ENCODE measurements at regions not wholly inside any gene's neighbourhood (a gene's known extent, or its start where the extent isn't known, plus 50 kb on each side); places are given as distances from the start of the nearest gene placed in this dataset.

- no peaks in the 10 kb centered on the region for H3K4me1 ChIP-seq (ENCODE audit: control insufficient read depth, insufficient read depth, low read length, poor library complexity, severe bottlenecking)
- no peaks in the 10 kb centered on the region for H3K36me3 ChIP-seq (ENCODE audit: control insufficient read depth, insufficient read depth, low read length)
- H3K27me3 ChIP-seq (replicated peaks; ENCODE audit: control insufficient read depth, insufficient read depth, low read length, poor library complexity, severe bottlenecking) = no peaks in the 10 kb centered on the region
- no peak overlapping the region for H3K27ac ChIP-seq (ENCODE audit: insufficient read depth, low read length, poor library complexity, severe bottlenecking)
- DNase-seq = no peak
- H3K4me3 ChIP-seq (ENCODE audit: insufficient read depth, low read depth, low read length, poor library complexity, severe bottlenecking) = no peak overlapping the region
- H3K9me3 ChIP-seq (ENCODE audit: control insufficient read depth, low read length) = no peaks in the 10 kb centered on the region
Observed at GRCh38 chr17:77905266-77905665, 53.2 kb upstream of the TNRC6C start.

GRCh38 chr17:77905766-77906165 is 52.7 kb upstream of the TNRC6C start:
- no peaks in the 10 kb centered on the region for H3K36me3 ChIP-seq (ENCODE audit: control insufficient read depth, insufficient read depth, low read length)
- H3K9me3 ChIP-seq (ENCODE audit: control insufficient read depth, low read length) = no peaks in the 10 kb centered on the region
- H3K4me3 ChIP-seq (ENCODE audit: insufficient read depth, low read depth, low read length, poor library complexity, severe bottlenecking) = no peak overlapping the region
- no peaks in the 10 kb centered on the region for H3K4me1 ChIP-seq (ENCODE audit: control insufficient read depth, insufficient read depth, low read length, poor library complexity, severe bottlenecking)
- H3K27ac ChIP-seq (ENCODE audit: insufficient read depth, low read length, poor library complexity, severe bottlenecking) = no peak overlapping the region
- DNase-seq = no peak
- H3K27me3 ChIP-seq (replicated peaks; ENCODE audit: control insufficient read depth, insufficient read depth, low read length, poor library complexity, severe bottlenecking) = no peaks in the 10 kb centered on the region

GRCh38 chr17:77906377-77906871 is 52.1 kb upstream of the TNRC6C start:
- no peaks in the 10 kb centered on the region for H3K27me3 ChIP-seq (replicated peaks; ENCODE audit: control insufficient read depth, insufficient read depth, low read length, poor library complexity, severe bottlenecking)
- H3K36me3 ChIP-seq (ENCODE audit: control insufficient read depth, insufficient read depth, low read length) = no peaks in the 10 kb centered on the region
- no peaks in the 10 kb centered on the region for H3K4me1 ChIP-seq (ENCODE audit: control insufficient read depth, insufficient read depth, low read length, poor library complexity, severe bottlenecking)
- no peak for DNase-seq
- no peak overlapping the region for H3K4me3 ChIP-seq (ENCODE audit: insufficient read depth, low read depth, low read length, poor library complexity, severe bottlenecking)
- H3K27ac ChIP-seq (ENCODE audit: insufficient read depth, low read length, poor library complexity, severe bottlenecking) = no peak overlapping the region
- no peaks in the 10 kb centered on the region for H3K9me3 ChIP-seq (ENCODE audit: control insufficient read depth, low read length)

- no peak for DNase-seq
- Histone ChIP-seq H3K27me3 (replicated peaks; ENCODE audit: control insufficient read depth, insufficient read depth, low read length, poor library complexity, severe bottlenecking) (no peaks in the 10 kb centered on the region), H3K4me3 (ENCODE audit: insufficient read depth, low read depth, low read length, poor library complexity, severe bottlenecking) (no peak overlapping the region), H3K36me3 (ENCODE audit: control insufficient read depth, insufficient read depth, low read length) (no peaks in the 10 kb centered on the region), H3K9me3 (ENCODE audit: control insufficient read depth, low read length) (no peaks in the 10 kb centered on the region), H3K27ac (ENCODE audit: insufficient read depth, low read length, poor library complexity, severe bottlenecking) (no peak overlapping the region), H3K4me1 (ENCODE audit: control insufficient read depth, insufficient read depth, low read length, poor library complexity, severe bottlenecking) (no peaks in the 10 kb centered on the region)
Observed at GRCh38 chr17:77907497-77908461, 50.7 kb upstream of the TNRC6C start.

GRCh38 chr17:77908501-77908900 is 50.0 kb upstream of the TNRC6C start:
- H3K27me3 ChIP-seq (replicated peaks; ENCODE audit: control insufficient read depth, insufficient read depth, low read length, poor library complexity, severe bottlenecking) = no peaks in the 10 kb centered on the region
- no peaks in the 10 kb centered on the region for H3K4me1 ChIP-seq (ENCODE audit: control insufficient read depth, insufficient read depth, low read length, poor library complexity, severe bottlenecking)
- H3K27ac ChIP-seq (ENCODE audit: insufficient read depth, low read length, poor library complexity, severe bottlenecking) = no peak overlapping the region
- H3K36me3 ChIP-seq (ENCODE audit: control insufficient read depth, insufficient read depth, low read length) = no peaks in the 10 kb centered on the region
- DNase-seq = no peak
- no peaks in the 10 kb centered on the region for H3K9me3 ChIP-seq (ENCODE audit: control insufficient read depth, low read length)
- H3K4me3 ChIP-seq (ENCODE audit: insufficient read depth, low read depth, low read length, poor library complexity, severe bottlenecking) = no peak overlapping the region

Measured in effector memory CD4-positive, alpha-beta T cell (primary cell).